ENCODE measurements at regions not wholly inside any gene's neighbourhood (a gene's known extent, or its start where the extent isn't known, plus 50 kb on each side); places are given as distances from the start of the nearest gene placed in this dataset.

DNA sequence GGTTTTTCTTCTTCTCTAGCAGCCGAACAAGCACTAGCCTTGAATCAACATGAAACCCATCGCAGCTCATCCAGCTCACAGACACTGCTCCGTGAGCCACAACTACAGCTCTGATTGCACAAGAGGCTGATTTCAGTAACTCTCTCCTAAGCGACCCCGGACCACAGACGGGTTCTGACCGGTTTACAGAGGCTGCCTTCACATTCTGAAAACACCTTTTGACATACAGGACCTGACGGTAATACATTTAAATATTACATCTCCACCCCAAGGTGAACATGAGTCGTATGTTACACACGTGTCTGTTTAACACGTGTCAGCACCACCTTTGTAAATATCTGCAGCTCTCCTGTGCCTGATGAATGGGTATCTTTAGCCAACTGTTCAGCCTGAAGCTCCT, 120.7 kb downstream of the TMEM18 start:
- DNase-seq (no peak), ATAC-seq (no peak)
- no peak overlapping the region for H3K4me3 ChIP-seq
- intact Hi-C loops (cut with DNase I; ENCODE audit: low total_unique reads) (no loop called here), in situ Hi-C loops (cut with MboI; ENCODE audit: low sequenced_read_pairs in 4 of 4) (no loop called here)
- no peaks in the 10 kb centered on the region for H3K4me1 ChIP-seq
- H3K9me3 ChIP-seq, result no peaks in the 10 kb centered on the region
- TF ChIP-seq, protein P1, sequence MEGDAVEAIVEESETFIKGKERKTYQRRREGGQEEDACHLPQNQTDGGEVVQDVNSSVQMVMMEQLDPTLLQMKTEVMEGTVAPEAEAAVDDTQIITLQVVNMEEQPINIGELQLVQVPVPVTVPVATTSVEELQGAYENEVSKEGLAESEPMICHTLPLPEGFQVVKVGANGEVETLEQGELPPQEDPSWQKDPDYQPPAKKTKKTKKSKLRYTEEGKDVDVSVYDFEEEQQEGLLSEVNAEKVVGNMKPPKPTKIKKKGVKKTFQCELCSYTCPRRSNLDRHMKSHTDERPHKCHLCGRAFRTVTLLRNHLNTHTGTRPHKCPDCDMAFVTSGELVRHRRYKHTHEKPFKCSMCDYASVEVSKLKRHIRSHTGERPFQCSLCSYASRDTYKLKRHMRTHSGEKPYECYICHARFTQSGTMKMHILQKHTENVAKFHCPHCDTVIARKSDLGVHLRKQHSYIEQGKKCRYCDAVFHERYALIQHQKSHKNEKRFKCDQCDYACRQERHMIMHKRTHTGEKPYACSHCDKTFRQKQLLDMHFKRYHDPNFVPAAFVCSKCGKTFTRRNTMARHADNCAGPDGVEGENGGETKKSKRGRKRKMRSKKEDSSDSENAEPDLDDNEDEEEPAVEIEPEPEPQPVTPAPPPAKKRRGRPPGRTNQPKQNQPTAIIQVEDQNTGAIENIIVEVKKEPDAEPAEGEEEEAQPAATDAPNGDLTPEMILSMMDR (IDR thresholded peaks at IDR 0.05 in 4 of 5, conservative IDR thresholded peaks at IDR 0.05 in 1 of 5), result no peak
- no peak for TF ChIP-seq POLR2A (IDR thresholded peaks at IDR 0.05)
- H3K27ac ChIP-seq, result no peak overlapping the region
- no peaks in the 10 kb centered on the region for H3K27me3 ChIP-seq
- H3K36me3 ChIP-seq, result no peaks in the 10 kb centered on the region

DNA sequence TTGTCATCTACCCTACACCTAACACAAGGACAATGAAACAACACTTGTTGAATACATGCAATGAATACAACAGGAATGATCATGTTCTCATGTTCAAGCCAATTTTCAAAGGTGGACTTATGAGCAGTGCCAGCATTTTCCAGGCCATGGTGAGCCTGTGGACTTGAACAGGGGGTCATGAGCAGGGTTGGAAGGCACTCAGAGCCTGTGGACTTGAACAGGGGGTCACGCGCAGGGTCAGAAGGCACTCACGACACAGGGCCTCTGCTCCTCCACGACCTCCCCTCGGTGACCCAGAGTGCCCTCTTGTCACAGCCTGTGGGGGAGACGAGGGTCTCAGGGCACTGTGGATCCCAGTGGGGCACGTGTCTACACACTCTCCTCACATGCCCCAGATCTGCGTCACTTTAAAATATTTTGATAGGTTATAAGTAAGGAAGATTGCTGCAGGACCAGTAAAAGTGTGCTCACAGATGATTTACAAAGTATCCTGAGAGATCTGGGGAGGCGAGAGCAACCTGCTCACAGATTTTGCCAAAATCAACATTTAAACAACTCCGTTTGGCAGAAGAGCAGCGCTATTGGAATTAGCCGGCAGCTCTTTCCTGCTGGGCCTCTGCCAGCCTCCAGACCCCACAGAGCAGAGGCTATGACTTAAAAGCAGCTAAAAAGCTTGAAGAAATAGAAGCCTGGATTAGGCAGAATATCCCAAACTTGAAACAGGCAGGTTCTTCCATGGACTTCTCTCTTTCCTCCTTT, 121.9 kb downstream of the TMEM18 start:
- Histone ChIP-seq H3K4me1 (no peaks in the 10 kb centered on the region), H3K4me3 (no peak overlapping the region), H3K27me3 (no peaks in the 10 kb centered on the region), H3K9me3 (no peaks in the 10 kb centered on the region), H3K27ac (no peak overlapping the region), H3K36me3 (no peaks in the 10 kb centered on the region)
- intact Hi-C loops (cut with DNase I; ENCODE audit: low total_unique reads), result no loop called here
- ATAC-seq, result no peak
- in situ Hi-C loops (cut with MboI; ENCODE audit: low sequenced_read_pairs in 4 of 4), result no loop called here
- no peak for DNase-seq
- TF ChIP-seq, protein P1 (IDR thresholded peaks at IDR 0.05 in 4 of 5, conservative IDR thresholded peaks at IDR 0.05 in 1 of 5), result no peak
- TF ChIP-seq POLR2A (IDR thresholded peaks at IDR 0.05), result no peak

DNA sequence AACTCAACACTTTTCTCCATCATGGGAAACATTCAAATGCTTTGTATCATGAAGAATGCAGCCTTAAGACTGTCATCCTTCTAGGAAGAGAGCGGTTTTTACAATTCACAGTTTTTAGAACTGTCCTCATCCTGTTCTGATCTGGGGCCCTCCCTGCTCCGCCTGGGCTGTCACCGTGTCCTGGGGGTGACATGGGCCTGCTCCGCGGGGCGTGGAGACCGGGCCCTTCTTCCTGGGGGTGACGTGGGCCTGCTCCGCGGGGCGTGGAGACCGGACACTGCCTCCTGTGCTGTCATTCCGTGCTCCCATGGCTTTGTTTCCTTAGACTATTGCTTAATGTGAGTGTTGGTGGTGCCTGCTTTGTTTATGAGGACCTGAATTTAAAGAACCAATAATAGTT, 122.8 kb downstream of the TMEM18 start:
- no peaks in the 10 kb centered on the region for H3K27me3 ChIP-seq
- H3K27ac ChIP-seq, result no peak overlapping the region
- no peak overlapping the region for H3K4me3 ChIP-seq
- H3K9me3 ChIP-seq, result no peaks in the 10 kb centered on the region
- in situ Hi-C loops (cut with MboI; ENCODE audit: low sequenced_read_pairs in 4 of 4), result no loop called here
- TF ChIP-seq POLR2A (IDR thresholded peaks at IDR 0.05), result no peak
- TF ChIP-seq, protein P1 (IDR thresholded peaks at IDR 0.05 in 4 of 5, conservative IDR thresholded peaks at IDR 0.05 in 1 of 5), result no peak
- no peaks in the 10 kb centered on the region for H3K36me3 ChIP-seq
- H3K4me1 ChIP-seq, result no peaks in the 10 kb centered on the region
- no peak for DNase-seq
- intact Hi-C loops (cut with DNase I; ENCODE audit: low total_unique reads), result no loop called here
- ATAC-seq, result no peak

DNA sequence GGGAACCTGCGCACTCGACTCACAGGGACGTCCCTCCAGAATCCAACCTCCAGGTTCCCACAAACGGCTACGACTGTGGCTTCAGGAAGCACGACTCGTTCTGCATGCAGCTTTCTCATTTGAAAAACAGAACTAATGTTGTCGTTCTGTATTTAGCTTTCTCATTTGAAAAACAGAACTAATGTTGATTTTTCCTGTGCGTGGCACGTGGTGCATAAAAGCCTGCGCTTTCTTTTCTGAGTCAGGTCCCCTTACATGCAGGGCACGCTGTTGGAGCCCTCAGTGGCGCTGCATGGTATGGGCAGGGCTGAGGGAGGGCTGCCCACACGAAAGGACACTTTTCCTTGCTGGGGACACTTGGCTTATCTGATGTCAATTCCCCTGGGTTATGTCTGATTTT, 124.3 kb downstream of the TMEM18 start:
- no peaks in the 10 kb centered on the region for H3K27me3 ChIP-seq
- in situ Hi-C loops (cut with MboI; ENCODE audit: low sequenced_read_pairs in 4 of 4), result no loop called here

More for the DNA sequence above, 124.3 kb downstream of the TMEM18 start:
- Histone ChIP-seq H3K27ac (no peak overlapping the region), H3K36me3 (no peaks in the 10 kb centered on the region), H3K4me3 (no peak overlapping the region), H3K4me1 (no peaks in the 10 kb centered on the region), H3K9me3 (no peaks in the 10 kb centered on the region)
- no peak for DNase-seq
- intact Hi-C loops (cut with DNase I; ENCODE audit: low total_unique reads), result no loop called here
- TF ChIP-seq POLR2A (IDR thresholded peaks at IDR 0.05), result no peak
- TF ChIP-seq, protein P1 (IDR thresholded peaks at IDR 0.05 in 4 of 5, conservative IDR thresholded peaks at IDR 0.05 in 1 of 5), result no peak
- ATAC-seq, result no peak

All from gastrocnemius medialis (tissue), 4 donors.